OCI-LY7 (cell line): ENCODE measurements at regions not wholly inside any gene's neighbourhood (a gene's known extent, or its start where the extent isn't known, plus 50 kb on each side); places are given as distances from the start of the nearest gene placed in this dataset.

Experiments used
- EZH2phosphoT487 ChIP-seq: fragments of 200-600 bp; sonication (generic); IDR thresholded peaks from 2 replicates; pipeline ENCODE4 v1.6.1; 2018; ENCODE audit warnings: low read depth, borderline replicate concordance, mild to moderate bottlenecking, mixed run types, antibody characterized with exemption, low read length, moderate library complexity, mixed read lengths
- TF ChIP-seq, protein P1 (sequence below): fragments of 200-600 bp; sonication (generic); conservative IDR thresholded peaks from 2 replicates; pipeline ENCODE4 v1.5.1; 2014; ENCODE audit warnings: mild to moderate bottlenecking, antibody characterized with exemption, low read length, moderate library complexity, mixed read lengths

DNA sequence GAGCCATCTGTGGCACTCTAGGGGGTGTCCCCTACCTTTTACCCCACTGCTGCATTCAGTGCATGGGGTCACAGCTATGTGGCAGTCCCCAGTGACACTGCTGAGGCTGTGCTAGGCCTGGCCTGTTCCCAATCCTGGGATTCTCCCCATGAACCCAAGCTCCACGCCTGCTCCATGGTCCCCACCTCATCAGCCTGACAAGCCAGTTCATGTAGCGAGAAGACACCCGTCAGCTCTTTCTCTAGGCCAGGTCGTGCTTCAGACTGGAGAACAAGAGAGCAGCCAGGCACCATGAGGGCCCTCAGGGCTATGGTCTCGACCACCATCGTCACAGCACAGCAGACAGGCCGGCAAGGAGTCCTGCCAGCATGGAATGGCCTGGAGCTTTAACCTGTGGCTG lies 72.8 kb upstream of the PRR20G start:
- no peak for TF ChIP-seq EZH2phosphoT487
- TF ChIP-seq, protein P1, sequence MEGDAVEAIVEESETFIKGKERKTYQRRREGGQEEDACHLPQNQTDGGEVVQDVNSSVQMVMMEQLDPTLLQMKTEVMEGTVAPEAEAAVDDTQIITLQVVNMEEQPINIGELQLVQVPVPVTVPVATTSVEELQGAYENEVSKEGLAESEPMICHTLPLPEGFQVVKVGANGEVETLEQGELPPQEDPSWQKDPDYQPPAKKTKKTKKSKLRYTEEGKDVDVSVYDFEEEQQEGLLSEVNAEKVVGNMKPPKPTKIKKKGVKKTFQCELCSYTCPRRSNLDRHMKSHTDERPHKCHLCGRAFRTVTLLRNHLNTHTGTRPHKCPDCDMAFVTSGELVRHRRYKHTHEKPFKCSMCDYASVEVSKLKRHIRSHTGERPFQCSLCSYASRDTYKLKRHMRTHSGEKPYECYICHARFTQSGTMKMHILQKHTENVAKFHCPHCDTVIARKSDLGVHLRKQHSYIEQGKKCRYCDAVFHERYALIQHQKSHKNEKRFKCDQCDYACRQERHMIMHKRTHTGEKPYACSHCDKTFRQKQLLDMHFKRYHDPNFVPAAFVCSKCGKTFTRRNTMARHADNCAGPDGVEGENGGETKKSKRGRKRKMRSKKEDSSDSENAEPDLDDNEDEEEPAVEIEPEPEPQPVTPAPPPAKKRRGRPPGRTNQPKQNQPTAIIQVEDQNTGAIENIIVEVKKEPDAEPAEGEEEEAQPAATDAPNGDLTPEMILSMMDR: no peak
